IPS-18a (cell line): ENCODE measurements at regions not wholly inside any gene's neighbourhood (a gene's known extent, or its start where the extent isn't known, plus 50 kb on each side); places are given as distances from the start of the nearest gene placed in this dataset.
"Not testable (repeated sequence)": the region's sequence is repeated elsewhere in the genome, so short reads cannot be mapped to it uniquely, and the experiment has no call there.

Source experiments
- H3K27ac ChIP-seq: one replicate; pipeline ENCODE4 v1.5.1; 2013; ENCODE audit warnings: low read length
- H3K27me3 ChIP-seq: one replicate; pipeline ENCODE4 v1.6.1; 2013; ENCODE audit warnings: mild to moderate bottlenecking, low read length; ENCODE audit not compliant: control insufficient read depth, insufficient read depth
- H3K36me3 ChIP-seq: one replicate; pipeline ENCODE4 v1.6.1; 2013; ENCODE audit warnings: low read depth, low read length; ENCODE audit not compliant: control insufficient read depth
- H3K4me1 ChIP-seq: one replicate; pipeline ENCODE4 v1.6.1; 2013; ENCODE audit warnings: low read depth, low read length; ENCODE audit not compliant: control insufficient read depth
- H3K4me3 ChIP-seq: one replicate; pipeline ENCODE4 v1.5.1; 2013; ENCODE audit warnings: low read length
- H3K9ac ChIP-seq: one replicate; pipeline ENCODE4 v1.6.1; 2013; ENCODE audit warnings: mild to moderate bottlenecking, low read length, moderate library complexity
- H3K9me3 ChIP-seq: one replicate; pipeline ENCODE4 v1.6.1; 2013; ENCODE audit warnings: low read depth, low read length; ENCODE audit not compliant: control insufficient read depth

DNA sequence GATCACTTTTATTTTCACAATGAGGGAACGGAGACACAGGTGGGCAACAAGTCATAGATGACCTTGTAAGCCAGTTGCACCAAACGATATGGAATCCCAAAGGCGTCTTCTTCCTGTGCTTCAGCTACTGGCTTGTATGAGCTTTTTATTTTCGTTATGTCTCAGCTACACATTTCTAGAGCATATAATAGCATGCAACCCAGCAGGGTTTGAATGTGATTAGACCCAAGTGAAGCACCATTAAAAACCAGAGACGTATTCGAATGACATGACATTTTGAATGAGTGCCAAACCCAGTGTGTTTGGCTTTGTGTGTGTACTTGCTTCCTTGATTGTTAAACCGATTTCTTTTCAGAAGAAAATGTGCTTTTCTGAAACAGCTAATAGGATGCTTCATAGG is 963.2 kb upstream of the CELF2 start:
- H3K27ac ChIP-seq: no peak overlapping the region
- H3K9me3 ChIP-seq: no peaks in the 10 kb centered on the region
- no peak overlapping the region for H3K4me3 ChIP-seq

DNA sequence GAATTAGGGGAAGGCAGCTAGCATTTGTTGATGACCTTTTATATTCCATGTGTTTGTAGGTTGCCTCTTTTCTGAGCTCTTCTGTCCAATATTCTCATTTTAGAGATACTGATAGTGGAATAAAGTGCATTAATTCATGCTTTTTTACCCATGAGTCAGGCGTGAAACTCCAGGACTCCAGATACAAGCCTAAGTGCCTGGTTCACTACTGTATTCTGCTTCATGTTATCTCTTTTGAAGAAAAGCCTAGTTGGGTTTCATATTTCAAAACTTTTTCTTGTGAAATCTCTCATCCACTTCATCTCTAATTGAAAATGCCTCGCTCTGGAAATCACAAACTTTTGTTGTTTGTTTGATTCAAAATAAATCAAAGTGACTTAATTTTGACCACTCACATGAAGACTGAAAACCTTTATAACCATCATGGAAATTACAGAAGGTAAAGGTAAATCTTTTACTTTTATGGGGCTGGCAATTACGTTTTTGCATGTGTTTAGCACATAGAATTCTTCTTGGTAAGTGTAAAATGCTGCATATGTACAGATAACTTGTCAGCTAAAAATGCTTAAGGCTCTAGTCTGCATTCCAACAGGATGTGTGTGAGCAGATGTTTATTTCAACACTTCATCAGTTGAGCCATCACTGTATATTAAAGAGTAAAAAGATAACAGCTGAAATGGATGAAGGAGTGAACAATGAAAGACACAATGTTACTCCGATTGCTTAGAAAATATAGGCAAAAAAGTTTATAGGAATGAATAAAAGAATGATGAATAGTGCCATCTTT is 961.8 kb upstream of the CELF2 start:
- no peak overlapping the region for H3K9ac ChIP-seq
- H3K27ac ChIP-seq: no peak overlapping the region
- no peak overlapping the region for H3K4me3 ChIP-seq
- H3K36me3 ChIP-seq: no peaks in the 10 kb centered on the region
- no peaks in the 10 kb centered on the region for H3K4me1 ChIP-seq
- H3K27me3 ChIP-seq: no peaks in the 10 kb centered on the region
- no peaks in the 10 kb centered on the region for H3K9me3 ChIP-seq

More for the DNA sequence above, 963.2 kb upstream of the CELF2 start:
- Histone ChIP-seq H3K4me1 (no peaks in the 10 kb centered on the region), H3K36me3 (no peaks in the 10 kb centered on the region), H3K27me3 (no peaks in the 10 kb centered on the region), H3K9ac (no peak overlapping the region)

DNA sequence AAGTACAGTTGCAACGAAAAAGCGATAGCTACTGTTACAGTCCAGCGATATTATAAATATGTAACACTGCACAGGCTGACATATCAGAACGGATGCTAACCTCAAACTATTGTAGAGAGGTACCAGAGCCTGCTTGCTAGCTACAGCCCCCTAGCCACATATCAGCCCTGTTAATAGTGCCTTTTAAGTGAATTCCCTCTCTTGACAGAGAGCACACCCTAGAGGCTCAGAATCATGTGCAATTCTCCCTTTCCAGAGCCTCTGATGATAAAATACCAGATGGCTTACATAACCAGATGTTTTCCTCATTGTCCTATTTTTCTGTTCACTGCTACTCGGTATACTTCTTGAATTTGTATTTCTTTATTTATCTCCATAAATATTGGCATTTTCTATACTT is 960.7 kb upstream of the CELF2 start:
- Histone ChIP-seq H3K4me1 (no peaks in the 10 kb centered on the region), H3K36me3 (no peaks in the 10 kb centered on the region), H3K27me3 (no peaks in the 10 kb centered on the region), H3K9me3 (no peaks in the 10 kb centered on the region), H3K9ac (no peak overlapping the region), H3K27ac (no peak overlapping the region), H3K4me3 (no peak overlapping the region)

DNA sequence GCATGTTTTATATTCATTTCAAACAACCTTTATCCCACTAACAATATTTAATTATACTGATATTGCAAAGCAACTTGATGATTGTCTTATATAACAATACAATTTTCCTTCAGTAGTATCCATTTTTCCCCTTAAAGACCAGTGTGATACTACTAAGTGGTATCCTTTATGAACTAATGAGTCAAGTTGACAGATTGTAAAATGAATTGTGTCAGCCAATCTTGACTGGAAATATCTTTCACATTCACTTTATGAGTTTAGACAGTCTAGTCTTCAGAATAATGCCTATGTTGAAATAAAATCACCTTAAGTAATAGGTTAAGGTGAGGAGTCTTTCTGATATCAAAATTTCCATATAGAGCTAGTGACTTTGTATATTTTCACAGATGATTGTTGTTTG is 950.0 kb upstream of the CELF2 start:
- Histone ChIP-seq H3K4me3 (no peak overlapping the region), H3K27ac (no peak overlapping the region), H3K4me1 (no peaks in the 10 kb centered on the region), H3K36me3 (no peaks in the 10 kb centered on the region), H3K9ac (no peak overlapping the region), H3K27me3 (no peaks in the 10 kb centered on the region), H3K9me3 (no peaks in the 10 kb centered on the region)

GRCh38 chr10:10074847-10075246 is 942.8 kb upstream of the CELF2 start:
- H3K36me3 ChIP-seq, H3K4me1 ChIP-seq, H3K4me3 ChIP-seq, H3K27ac ChIP-seq, H3K27me3 ChIP-seq, H3K9me3 ChIP-seq, H3K9ac ChIP-seq: not testable (repeated sequence)

DNA sequence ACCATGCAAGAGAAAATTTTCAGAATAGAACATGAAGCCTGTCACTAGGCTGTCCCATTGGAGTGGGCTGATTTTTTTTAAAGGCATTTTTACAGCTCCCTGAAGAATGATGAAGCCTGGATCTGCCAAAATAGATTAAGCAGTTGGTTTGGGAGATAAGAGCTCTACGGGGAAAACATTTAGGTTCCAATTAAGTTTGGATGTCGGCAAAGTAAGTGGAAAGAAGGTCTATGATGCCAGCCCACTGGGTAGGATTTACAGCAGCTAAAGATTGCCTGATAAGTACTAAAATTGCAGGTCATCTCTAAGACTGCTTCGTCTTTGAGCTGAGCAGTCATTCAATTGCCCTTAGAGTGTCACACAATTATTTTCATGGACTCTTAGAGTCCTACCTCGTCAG is 939.2 kb upstream of the CELF2 start:
- Histone ChIP-seq H3K4me1 (no peaks in the 10 kb centered on the region), H3K9ac (no peak overlapping the region), H3K4me3 (no peak overlapping the region), H3K27me3 (no peaks in the 10 kb centered on the region), H3K36me3 (no peaks in the 10 kb centered on the region), H3K27ac (no peak overlapping the region), H3K9me3 (peaks cover 4% of the 10 kb centered on the region)

DNA sequence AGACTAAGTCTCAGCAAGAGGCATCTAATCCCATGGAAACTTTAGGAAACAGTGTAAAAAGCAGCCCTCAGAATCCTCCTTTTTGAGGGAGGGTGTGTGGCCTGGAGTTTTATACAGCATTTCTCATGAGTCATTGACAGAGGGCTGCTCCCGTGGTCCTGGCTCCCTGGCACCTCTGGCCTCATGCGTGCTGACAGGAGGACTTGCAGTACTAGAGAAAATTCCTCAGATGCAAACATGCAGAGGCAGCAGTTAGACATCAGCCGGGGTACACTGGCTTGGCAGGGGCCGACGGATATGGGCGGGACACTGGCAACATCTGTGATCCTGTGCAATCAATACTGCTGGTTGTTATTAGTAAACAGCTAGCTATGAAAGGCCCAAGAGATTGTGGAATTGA is 925.1 kb upstream of the CELF2 start:
- peaks cover 3% of the 10 kb centered on the region for H3K4me1 ChIP-seq
- no peaks in the 10 kb centered on the region for H3K9me3 ChIP-seq
- H3K4me3 ChIP-seq: no peak overlapping the region
- H3K27ac ChIP-seq: no peak overlapping the region
- no peak overlapping the region for H3K9ac ChIP-seq
- H3K27me3 ChIP-seq: no peaks in the 10 kb centered on the region
- H3K36me3 ChIP-seq: no peaks in the 10 kb centered on the region

DNA sequence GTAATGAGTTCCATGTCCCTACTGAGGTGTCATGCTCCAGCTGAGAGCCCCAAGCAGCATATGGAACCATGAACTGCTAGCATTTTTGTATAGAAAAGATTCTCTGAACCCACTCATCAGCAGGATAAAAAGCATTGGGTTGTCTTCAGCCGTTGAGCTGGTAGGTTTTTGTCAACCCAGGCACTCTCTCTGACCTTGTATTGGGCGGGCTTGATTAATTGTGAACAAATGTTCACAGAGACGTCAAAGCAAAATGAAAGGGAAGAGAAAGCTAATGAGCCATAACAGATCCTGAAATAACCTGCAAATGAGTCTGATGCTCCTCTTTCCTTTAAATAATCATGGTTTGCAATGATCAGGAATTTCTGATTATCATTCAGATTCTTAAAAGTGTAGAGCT is 924.7 kb upstream of the CELF2 start:
- Histone ChIP-seq H3K9ac (no peak overlapping the region), H3K9me3 (no peaks in the 10 kb centered on the region), H3K4me1 (peaks cover 3% of the 10 kb centered on the region), H3K4me3 (no peak overlapping the region), H3K36me3 (no peaks in the 10 kb centered on the region), H3K27ac (no peak overlapping the region), H3K27me3 (no peaks in the 10 kb centered on the region)

DNA sequence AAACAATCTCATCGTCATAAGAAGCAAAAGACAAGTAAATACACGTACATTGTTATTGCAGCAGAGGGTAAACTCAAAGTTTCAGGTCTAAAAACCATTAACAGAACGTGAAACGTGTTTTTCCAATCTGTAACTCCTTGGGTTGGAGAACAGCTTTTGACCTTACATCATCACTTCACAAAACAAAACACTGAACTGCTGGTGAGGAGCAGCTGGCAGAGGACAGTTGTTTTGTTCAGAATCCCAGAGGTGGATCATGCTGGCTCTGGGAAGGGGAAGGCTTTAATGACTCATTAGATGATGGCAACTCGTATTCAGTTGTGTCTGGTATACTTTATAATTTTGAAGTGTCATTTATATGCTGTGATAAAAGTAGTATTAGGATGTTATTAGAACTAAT is 923.0 kb upstream of the CELF2 start:
- Histone ChIP-seq H3K27ac (no peak overlapping the region), H3K9ac (no peak overlapping the region)

DNA sequence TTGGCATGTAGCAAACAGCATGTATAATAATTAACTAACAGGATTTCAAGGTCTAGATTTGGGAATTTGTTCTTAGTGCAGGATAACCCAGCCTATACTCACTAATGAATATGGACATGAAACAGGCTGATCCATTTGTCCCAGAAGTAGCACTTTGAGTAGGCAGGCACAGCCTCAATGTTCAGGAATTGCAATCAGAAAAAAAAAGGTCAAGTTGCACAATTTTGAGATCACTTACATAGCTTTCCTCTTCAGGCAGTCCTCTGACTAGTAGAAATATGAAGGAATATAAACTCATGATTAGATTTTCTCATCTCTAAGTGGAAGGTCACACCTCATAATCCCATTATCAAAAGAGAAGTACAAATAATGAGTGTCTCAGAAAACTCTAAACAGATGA is 921.4 kb upstream of the CELF2 start:
- no peaks in the 10 kb centered on the region for H3K27me3 ChIP-seq
- no peaks in the 10 kb centered on the region for H3K9me3 ChIP-seq
- H3K36me3 ChIP-seq: no peaks in the 10 kb centered on the region
- no peak overlapping the region for H3K4me3 ChIP-seq
- H3K9ac ChIP-seq: no peak overlapping the region
- H3K27ac ChIP-seq: no peak overlapping the region
- peaks cover 3% of the 10 kb centered on the region for H3K4me1 ChIP-seq

More for the DNA sequence above, 923.0 kb upstream of the CELF2 start:
- no peak overlapping the region for H3K4me3 ChIP-seq
- peaks cover 3% of the 10 kb centered on the region for H3K4me1 ChIP-seq
- no peaks in the 10 kb centered on the region for H3K9me3 ChIP-seq
- H3K36me3 ChIP-seq: no peaks in the 10 kb centered on the region
- H3K27me3 ChIP-seq: no peaks in the 10 kb centered on the region

DNA sequence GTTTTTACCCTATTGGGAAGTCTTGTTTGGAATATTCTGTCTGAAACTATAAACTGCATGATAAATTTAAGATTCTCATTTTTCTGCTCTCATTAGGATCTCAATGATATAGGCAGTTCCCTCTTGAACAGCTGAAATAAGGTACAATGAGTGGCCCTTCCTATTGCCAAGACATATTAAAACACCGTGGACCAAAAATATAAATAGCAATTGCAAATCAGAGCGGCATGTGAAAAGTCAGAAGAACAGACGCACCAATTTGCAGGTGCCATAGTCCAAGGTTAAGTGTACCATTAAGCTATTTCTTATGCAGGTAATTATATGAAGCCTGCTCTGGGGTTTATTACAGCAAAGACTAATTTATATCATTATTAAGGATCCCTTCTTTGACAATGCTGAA is 920.8 kb upstream of the CELF2 start:
- H3K36me3 ChIP-seq: no peaks in the 10 kb centered on the region
- no peak overlapping the region for H3K27ac ChIP-seq
- no peak overlapping the region for H3K9ac ChIP-seq
- no peaks in the 10 kb centered on the region for H3K9me3 ChIP-seq
- H3K27me3 ChIP-seq: no peaks in the 10 kb centered on the region
- no peak overlapping the region for H3K4me3 ChIP-seq
- peaks cover 3% of the 10 kb centered on the region for H3K4me1 ChIP-seq

- Histone ChIP-seq H3K9ac (no peak overlapping the region), H3K9me3 (no peaks in the 10 kb centered on the region), H3K27me3 (no peaks in the 10 kb centered on the region), H3K36me3 (no peaks in the 10 kb centered on the region), H3K4me1 (no peaks in the 10 kb centered on the region), H3K4me3 (no peak overlapping the region), H3K27ac (no peak overlapping the region)
Measured at GRCh38 chr10:10101106-10101505, 916.6 kb upstream of the CELF2 start.
